GM19099 (cell line): ENCODE measurements at regions not wholly inside any gene's neighbourhood (a gene's known extent, or its start where the extent isn't known, plus 50 kb on each side); places are given as distances from the start of the nearest gene placed in this dataset.

Experiments
- POLR2A ChIP-seq: IDR thresholded peaks from 3 replicates; pipeline ENCODE4 v1.6.1; 2011; ENCODE audit warnings: low read depth; ENCODE audit not compliant: insufficient read length; ENCODE audit errors: extremely low read depth

DNA sequence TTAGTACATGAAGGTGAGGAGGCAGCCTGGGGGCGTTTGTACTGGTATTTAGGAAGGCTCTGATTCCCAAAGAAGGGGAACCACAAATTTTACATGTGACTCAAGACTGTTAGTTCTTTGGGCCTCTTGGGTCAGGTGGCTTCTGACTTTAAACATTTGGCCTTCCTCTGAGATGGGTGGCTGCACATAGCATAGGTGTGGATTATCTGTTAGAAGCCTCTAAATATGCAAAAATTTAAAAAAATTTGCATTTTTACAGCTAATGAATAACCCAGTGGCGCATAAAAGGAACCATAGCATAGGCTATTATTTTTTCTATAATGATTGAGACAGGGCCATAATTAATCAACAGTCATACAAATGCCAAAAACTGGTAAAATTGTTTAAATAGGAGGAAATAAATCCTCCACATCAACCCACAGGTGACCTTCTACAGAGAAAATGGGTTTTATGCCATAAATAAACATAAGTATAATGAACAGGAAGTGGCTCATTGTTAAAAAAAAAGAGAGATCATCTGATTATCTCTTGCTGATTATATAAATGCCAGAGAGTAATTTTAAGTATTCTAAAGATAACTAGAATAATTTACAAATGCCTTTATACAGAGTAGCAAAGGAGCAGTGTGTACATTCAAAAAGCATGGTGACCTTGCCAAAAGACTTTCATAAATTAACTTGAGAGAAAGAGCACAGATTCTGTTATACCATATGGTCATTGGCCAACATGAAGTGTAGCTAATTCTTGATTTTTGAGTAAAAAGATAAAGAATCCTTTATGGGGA, 284.2 kb upstream of the ATP2B1 start:
- no peak for TF ChIP-seq POLR2A

DNA sequence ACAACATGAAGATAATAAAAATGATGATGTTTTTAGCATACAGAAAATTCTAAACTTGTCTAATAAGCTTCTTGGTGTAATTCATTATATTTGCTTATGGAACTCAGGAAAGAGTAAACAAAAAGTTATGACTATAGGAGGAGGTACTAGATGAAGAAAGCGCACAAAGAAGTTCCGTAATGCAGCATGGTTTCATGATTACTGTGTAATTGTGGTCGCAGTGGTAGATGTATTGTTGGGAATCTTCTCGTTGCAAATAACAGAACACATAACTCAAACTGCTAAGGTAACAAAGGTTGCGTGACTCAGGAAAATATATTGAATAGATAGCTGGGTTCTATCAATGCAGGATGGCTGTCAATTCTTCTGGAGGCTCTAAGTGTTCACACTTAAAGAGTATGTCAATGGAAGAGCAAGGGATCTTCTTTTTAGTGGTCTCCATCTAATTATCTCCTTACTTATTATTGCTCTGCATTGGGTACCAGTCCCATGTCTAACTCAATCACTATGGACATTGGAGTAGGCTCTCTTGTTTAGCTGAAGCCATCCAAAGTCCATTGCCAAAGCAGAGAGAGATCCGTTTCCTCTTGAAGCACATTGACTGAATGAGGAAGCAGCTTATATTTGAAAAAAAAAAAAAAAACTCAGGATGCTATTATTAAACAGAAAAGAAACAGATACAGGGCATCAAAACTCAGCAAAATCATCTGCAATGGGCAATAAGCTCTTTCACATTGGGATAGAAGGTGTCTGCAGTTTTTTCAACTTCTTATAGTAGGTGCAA, 283.4 kb upstream of the ATP2B1 start:
- no peak for TF ChIP-seq POLR2A

DNA sequence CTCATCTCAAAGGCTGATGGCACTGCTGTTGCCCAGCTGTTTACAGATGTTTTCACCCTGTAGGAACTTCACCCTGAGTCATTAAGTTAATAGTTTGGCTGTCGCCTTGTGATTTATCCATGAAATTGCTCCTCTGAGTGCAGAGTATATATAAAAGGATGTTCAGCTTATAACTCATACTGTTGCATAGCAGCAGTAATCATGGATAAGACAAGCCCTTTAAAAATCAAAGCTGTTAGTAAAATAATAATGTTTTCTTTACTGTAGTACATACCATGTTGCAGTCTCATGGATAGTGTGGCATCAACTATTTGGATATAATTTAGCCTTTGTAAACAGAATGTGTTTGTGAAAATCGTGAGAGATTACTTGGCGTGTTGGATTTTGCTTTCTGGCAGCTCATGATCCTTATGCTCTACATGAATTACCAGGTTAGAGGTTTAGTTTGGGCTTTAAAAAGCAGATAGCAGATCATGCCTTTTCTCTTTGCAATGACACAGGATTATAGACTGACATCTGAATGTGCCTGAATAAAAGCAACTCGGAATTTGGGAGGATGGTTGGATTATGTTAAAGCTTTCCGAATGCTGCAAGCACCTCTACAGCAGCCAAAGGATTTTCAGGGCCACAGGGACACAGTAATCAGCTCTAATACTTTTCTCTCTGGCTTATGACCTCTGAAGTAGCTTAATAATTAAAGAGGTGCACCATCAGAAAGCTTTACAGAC, 279.7 kb upstream of the ATP2B1 start:
- no peak for TF ChIP-seq POLR2A

DNA sequence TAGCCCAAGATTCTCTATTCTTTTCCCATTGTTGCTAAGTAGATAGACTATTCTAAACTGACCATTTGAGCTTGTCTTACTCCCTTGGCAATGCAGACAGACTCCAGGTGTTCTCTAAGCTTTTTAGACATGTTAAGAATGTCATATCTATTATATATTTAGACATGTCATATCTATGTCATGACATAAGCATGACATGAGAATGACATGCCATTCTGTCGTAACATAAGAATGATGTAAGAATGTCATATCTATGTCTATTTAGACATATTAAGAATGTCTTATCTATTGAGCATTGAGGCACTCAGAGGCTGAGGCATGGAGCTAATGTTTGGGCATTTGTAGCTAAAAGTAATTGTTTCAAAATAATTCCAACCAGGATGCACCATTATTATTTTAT, 277.3 kb upstream of the ATP2B1 start:
- TF ChIP-seq POLR2A, result no peak

DNA sequence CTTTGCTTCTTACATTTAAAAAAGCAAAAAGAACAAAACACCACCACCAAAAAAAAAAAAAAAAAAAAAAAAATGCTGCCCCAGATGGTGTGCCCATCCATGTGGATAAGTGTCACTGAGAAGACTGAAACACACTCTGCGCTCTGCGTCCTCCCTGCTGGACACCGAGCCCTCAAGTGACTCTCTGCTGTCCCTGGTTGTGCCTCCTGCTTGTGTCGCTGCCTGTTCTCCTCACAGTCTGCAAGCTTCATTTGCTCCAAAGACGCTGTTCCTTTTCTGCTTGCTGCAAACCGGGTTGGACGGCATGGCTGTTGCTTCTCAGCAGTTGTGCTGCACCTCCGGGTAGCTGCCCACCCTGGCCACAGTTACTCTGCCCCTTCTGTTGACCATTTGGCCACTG, 276.2 kb upstream of the ATP2B1 start:
- TF ChIP-seq POLR2A, result no peak

DNA sequence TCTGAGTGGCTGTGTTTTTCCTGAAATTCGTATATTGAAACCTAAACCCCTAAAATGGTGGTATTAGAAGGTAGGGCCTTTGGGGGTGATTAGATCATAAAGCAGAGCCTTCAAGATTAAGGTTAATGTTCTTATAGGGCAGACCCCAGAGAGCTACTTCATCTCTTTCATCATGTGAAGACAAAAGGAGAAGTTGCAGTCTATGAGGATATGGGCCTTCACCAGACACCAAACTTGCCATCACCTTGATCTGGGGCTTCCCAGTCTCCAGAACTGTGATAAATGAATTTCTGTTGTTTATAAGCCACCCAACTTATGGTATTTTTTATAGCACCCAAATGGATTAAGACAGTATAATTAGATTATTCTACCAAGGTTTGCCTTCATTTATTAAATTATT, 275.0 kb upstream of the ATP2B1 start:
- no peak for TF ChIP-seq POLR2A

DNA sequence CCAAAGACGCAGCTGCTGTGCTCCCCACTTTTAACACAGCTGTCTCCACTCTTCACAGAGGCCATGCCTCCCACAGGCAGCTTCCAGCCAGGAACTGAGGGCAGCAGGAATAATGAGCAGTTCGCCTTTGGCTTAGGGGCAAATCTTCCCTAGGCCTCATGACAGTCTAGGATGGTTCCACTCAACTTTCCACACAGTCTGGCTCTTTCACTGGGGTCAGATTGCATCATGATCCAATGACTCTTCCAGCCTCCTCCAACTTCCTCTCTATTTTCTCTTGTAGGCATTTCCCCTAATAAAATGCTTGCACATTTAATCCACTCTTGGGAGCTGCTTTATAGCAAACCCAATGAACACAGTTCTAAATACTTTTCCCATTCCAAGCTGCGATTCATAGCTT, 271.6 kb upstream of the ATP2B1 start:
- no peak for TF ChIP-seq POLR2A

DNA sequence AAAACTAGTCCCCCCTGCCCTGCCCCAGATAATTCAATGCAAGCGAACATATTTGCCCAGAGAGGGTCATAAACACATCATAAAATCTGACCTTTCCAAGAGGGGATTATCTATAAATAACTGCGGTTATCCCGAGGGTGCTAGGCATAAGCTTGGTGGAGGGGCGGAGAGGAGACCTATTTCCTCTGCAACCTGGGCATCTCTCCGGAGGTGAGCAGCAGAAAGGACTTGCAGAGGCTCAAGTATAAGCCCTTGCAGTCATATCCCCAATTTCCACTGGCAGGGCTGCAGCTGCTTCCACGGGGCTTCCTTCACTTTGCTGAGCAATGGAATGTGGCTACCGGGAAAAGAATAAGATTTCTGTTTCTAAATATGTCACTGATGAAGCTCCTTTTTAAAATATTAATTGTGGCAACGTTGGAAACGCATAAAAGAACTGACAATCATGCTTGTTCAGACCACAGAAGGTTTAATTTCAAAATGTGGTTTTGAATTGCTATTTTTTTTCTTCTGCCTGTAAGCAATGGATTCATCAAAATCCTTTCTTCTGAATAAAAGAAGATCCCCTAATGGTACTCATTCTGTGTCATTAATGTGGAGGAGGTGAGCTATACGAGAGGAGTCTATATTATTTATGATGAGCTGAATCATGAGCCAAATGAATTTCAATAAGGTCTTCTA, 268.9 kb upstream of the ATP2B1 start:
- no peak for TF ChIP-seq POLR2A

DNA sequence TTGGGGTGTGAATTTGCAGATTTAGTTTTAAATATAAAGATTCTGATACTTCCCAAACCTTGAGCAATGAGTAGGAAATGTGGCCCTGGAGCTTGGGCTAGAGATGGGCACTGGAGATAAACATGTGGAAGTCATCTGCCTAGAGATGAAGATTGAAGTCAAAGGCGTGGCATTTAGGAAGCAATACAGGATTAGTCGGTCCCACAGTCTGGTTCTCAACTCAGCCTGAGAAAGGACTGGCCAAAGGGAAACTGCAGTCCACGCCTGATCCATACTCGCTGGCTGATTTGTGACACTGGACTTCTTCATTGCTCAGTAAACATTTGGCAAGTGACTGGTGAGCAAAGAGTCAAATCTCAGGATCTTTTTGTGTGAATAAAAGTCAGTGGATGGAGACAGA, 268.2 kb upstream of the ATP2B1 start:
- TF ChIP-seq POLR2A, result no peak

DNA sequence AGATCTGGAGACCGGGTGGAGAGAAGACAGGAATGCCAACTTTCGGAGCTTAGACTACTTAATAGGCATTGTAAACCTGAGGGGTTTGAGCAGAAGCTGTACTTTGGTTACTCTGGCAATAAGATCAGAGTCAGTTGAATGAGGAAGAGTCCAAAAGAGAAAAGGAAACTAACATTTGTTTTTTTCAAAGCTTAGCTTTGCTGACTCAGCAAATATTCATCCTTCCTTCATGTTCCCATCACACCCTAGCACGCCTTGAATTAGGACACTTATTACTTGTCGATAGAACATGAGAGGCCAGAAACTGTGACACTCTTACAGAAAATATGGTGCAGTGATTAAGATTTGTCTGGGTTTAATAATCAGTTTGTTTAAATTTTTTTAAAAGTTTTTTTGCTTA, 266.9 kb upstream of the ATP2B1 start:
- TF ChIP-seq POLR2A, result no peak

DNA sequence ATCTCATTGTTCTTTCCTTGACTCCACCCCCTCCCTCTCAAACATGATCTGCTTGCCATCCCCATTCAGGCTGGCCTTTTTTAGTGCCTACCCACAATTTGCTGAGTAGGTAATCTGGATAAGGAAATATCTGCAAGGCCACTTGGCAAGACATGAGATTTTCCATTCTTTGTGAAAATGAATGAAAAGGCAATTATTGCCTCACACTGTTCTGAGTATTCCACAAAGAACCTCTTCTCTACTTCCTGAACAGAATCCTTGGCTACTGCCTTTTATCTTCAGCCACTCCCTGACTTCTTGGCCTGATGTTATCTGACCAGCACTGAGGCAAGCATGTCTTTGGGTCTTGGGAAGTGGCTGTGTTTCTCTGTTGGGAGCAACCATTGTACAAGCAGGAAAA, 263.2 kb upstream of the ATP2B1 start:
- TF ChIP-seq POLR2A, result no peak

DNA sequence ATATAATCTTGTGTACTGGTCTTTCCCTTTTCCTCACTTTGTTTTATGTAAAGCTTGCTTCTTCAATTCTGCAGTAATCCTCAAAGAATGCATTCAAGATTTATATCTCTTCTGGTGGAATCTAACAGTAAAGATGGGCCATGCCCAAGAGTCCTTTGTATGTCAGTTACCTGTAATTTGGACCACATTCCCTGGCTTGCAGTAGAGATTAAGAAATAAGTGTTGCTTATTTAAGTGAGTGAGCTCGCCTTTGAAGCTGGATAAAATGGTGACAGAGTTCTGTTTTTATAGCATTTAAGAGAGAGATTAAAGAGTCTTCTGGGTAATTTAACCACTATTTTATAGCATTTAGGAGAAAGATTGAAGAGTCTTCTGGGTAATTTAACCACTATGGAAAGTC, 262.1 kb upstream of the ATP2B1 start:
- no peak for TF ChIP-seq POLR2A

DNA sequence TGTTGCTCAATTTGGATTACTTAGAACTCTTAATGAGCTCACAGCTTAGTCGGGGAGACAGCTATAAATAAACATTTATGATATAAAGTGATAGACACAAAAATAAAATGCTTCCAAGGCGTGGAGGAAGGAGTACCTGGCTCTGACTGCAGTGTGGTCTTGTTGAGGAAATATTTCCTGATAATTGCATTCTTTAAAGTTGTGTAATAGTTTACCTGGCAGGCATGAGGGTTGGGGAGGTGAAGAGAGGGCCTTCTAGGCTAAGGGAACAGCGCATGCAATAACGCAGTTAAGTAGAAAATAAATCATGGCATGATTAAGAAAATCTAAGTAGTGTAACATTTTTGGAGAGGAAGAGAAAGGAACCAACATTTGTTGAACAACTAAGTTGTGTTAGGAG, 260.5 kb upstream of the ATP2B1 start:
- no peak for TF ChIP-seq POLR2A

DNA sequence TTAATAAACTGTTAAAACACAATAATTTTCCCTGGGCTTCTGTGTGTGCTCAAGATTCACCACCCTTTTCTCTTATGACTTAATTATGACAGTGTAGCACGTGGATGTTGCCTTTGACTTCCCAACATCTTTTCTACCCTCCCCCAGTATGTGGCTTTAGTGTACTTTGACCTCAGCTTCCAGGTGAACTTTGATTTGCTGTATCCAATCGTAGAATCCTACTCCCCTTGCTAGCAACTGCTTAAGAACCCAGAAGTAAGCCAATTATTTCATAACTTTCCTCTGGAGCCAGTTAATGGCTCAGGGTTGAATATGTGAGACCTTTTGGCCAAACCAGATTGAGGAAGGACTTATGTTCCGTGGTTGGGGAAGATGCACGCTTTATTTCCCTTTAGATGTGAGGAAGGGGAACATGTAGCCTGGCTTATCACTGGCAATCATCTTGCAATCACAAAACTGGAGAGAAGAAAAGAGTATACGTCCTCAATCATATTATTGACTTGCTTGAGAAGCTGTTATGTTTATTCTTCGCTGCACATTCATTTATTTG, 259.6 kb upstream of the ATP2B1 start:
- TF ChIP-seq POLR2A, result no peak
